ENCODE measurements at regions not wholly inside any gene's neighbourhood (a gene's known extent, or its start where the extent isn't known, plus 50 kb on each side); places are given as distances from the start of the nearest gene placed in this dataset.

DNA sequence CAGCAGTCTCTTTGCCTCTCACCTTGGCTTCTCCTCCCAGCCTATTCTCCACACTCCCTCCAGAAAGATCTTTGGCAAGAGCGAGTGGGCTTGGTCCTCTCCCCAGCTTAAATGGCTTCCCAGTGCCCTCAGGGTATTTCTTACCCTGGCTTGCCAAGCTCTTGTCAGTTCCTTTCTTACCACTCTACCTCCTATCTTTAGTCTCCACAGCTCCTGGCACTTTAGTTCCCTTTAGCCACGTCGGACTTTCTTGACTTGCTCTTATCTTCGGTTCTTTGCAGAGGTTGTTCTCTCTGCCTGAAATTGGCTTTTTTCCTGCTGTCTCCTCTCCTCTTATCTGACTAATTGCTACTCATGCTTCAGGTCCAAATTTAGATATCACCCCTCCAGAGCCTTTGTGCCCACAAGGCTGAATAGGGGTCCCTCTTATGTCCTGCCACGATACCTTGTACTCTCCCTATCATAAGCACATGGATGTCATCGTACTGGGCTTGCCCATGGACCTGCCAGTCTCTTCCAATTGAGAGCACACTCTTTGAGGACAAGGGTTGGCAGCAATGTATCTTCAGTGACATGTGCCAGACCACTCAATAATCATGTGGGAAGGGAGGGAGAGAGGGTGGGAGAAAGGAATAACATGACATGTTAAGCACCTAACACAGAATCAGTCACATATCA, 131.7 kb upstream of the CTAGE1 start:
- Histone ChIP-seq H4K20me1 (ENCODE audit: insufficient read depth, low read length) (no peaks in the 10 kb centered on the region), H2AFZ (ENCODE audit: insufficient read depth, low read depth, low read length, poor library complexity, severe bottlenecking) (no peak overlapping the region), H3K27ac (ENCODE audit: low read depth in 1 of 2, low read length in 2 of 2) (no peak overlapping the region), H3K79me2 (ENCODE audit: insufficient read depth, low read length) (no peaks in the 10 kb centered on the region), H3K4me2 (replicated peaks; ENCODE audit: extremely low read depth, low read length, poor library complexity, severe bottlenecking) (no peak overlapping the region), H3K9ac (ENCODE audit: insufficient read depth, low read length, poor library complexity, severe bottlenecking) (no peak overlapping the region), H3K27me3 (ENCODE audit: control insufficient read depth in 2 of 2, insufficient read depth in 2 of 2, low read length in 2 of 2) (no peaks in the 10 kb centered on the region), H3K4me3 (replicated peaks in 1 of 3; ENCODE audit: low read depth in 2 of 3, low read length in 3 of 3) (no peak overlapping the region), H3K9me3 (replicated peaks in 1 of 2; ENCODE audit: control insufficient read depth in 1 of 2, insufficient read depth in 1 of 2, low read length in 2 of 2) (no peaks in the 10 kb centered on the region), H3K36me3 (replicated peaks in 1 of 2; ENCODE audit: control insufficient read depth in 1 of 2, insufficient read depth in 2 of 2, low read length in 2 of 2) (no peaks in the 10 kb centered on the region), H3K4me1 (ENCODE audit: control insufficient read depth in 1 of 2, insufficient read depth in 2 of 2, low read length in 2 of 2) (no peaks in the 10 kb centered on the region)
- TF ChIP-seq, protein P1, sequence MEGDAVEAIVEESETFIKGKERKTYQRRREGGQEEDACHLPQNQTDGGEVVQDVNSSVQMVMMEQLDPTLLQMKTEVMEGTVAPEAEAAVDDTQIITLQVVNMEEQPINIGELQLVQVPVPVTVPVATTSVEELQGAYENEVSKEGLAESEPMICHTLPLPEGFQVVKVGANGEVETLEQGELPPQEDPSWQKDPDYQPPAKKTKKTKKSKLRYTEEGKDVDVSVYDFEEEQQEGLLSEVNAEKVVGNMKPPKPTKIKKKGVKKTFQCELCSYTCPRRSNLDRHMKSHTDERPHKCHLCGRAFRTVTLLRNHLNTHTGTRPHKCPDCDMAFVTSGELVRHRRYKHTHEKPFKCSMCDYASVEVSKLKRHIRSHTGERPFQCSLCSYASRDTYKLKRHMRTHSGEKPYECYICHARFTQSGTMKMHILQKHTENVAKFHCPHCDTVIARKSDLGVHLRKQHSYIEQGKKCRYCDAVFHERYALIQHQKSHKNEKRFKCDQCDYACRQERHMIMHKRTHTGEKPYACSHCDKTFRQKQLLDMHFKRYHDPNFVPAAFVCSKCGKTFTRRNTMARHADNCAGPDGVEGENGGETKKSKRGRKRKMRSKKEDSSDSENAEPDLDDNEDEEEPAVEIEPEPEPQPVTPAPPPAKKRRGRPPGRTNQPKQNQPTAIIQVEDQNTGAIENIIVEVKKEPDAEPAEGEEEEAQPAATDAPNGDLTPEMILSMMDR (IDR thresholded peaks at IDR 0.05): no peak
- intact Hi-C loops (cut with micrococcal nuclease): loop anchor here in 1 of 2 donors (10.0 kb wide), 1 partner anchor 55 kb away; no protein-coding TSS in a partner anchor
- H3K36me3 Mint-ChIP-seq: no peaks in the 10 kb centered on the region
- DNase-seq: no peak
- H3K4me3 Mint-ChIP-seq: no peak overlapping the region
- no peak overlapping the region for H3K27ac Mint-ChIP-seq
- 76% methylated on average over 6 of the region's 6 CpGs for WGBS (ENCODE audit: insufficient coverage)
- H3K27me3 Mint-ChIP-seq (ENCODE audit: low read depth in 3 of 3): no peaks in the 10 kb centered on the region
- no peaks in the 10 kb centered on the region for H3K4me1 Mint-ChIP-seq
- peaks cover 0 to 4% (median under 1%) of the 10 kb centered on the region in 7 donors for H3K9me3 Mint-ChIP-seq

DNA sequence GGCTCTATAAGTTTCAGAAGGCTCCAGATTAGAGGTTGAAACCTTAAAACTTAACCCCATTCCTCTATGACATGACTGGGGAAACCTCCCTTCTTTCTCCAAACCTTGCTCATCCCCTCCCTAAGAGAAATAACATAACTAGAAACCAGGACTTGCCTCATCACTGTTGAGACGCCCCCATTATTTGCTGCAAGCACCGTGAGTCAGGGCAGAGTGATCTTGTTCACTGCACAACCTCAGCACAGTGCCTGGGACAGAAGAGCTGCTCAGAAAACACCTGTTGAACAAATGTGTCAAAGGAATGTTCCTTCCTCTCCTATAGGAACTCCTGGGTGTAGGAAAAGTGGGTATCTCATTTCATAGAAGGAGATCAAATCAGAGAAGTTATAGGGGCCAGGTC, 132.7 kb upstream of the CTAGE1 start:
- Histone ChIP-seq H3K4me2 (replicated peaks; ENCODE audit: extremely low read depth, low read length, poor library complexity, severe bottlenecking) (no peak overlapping the region), H3K79me2 (ENCODE audit: insufficient read depth, low read length) (no peaks in the 10 kb centered on the region), H3K4me1 (ENCODE audit: control insufficient read depth in 1 of 2, insufficient read depth in 2 of 2, low read length in 2 of 2) (no peaks in the 10 kb centered on the region), H3K27ac (ENCODE audit: low read depth in 1 of 2, low read length in 2 of 2) (no peak overlapping the region), H4K20me1 (ENCODE audit: insufficient read depth, low read length) (no peaks in the 10 kb centered on the region), H3K27me3 (ENCODE audit: control insufficient read depth in 2 of 2, insufficient read depth in 2 of 2, low read length in 2 of 2) (no peaks in the 10 kb centered on the region), H2AFZ (ENCODE audit: insufficient read depth, low read depth, low read length, poor library complexity, severe bottlenecking) (no peak overlapping the region), H3K36me3 (replicated peaks in 1 of 2; ENCODE audit: control insufficient read depth in 1 of 2, insufficient read depth in 2 of 2, low read length in 2 of 2) (no peaks in the 10 kb centered on the region), H3K9me3 (replicated peaks in 1 of 2; ENCODE audit: control insufficient read depth in 1 of 2, insufficient read depth in 1 of 2, low read length in 2 of 2) (no peaks in the 10 kb centered on the region), H3K4me3 (replicated peaks in 1 of 3; ENCODE audit: low read depth in 2 of 3, low read length in 3 of 3) (no peak overlapping the region), H3K9ac (ENCODE audit: insufficient read depth, low read length, poor library complexity, severe bottlenecking) (no peak overlapping the region)
- TF ChIP-seq, protein P1 (IDR thresholded peaks at IDR 0.05): no peak
- Mint-ChIP-seq H3K27me3 (ENCODE audit: low read depth in 3 of 3) (no peaks in the 10 kb centered on the region), H3K27ac (no peak overlapping the region), H3K4me1 (no peaks in the 10 kb centered on the region), H3K4me3 (no peak overlapping the region), H3K9me3 (peaks cover 0 to 3% (median 0%) of the 10 kb centered on the region in 7 donors), H3K36me3 (no peaks in the 10 kb centered on the region)
- intact Hi-C loops (cut with micrococcal nuclease): no loop called here
- WGBS (ENCODE audit: insufficient coverage): 80% methylated on average over 2 of the region's 2 CpGs
- no peak for DNase-seq

Data from CD14-positive monocyte (primary cell).